ENCODE measurements at regions not wholly inside any gene's neighbourhood (a gene's known extent, or its start where the extent isn't known, plus 50 kb on each side); places are given as distances from the start of the nearest gene placed in this dataset.

GRCh38 chr4:31518796-31519250, 798.7 kb downstream of the PCDH7 start:
- H3K9ac ChIP-seq (ENCODE audit: low read length), result no peak overlapping the region
- H3K4me2 ChIP-seq (ENCODE audit: low read length), result peak overlapping the region; percentile 62
- BruUV-seq (replicated peaks), result no TSS peak
- H3K9me3 ChIP-seq (ENCODE audit: control insufficient read depth in 1 of 2, insufficient read depth in 1 of 2, low read depth in 1 of 2, low read length in 2 of 2), result no peaks in the 10 kb centered on the region
- no peak for TF ChIP-seq ELF1 (IDR thresholded peaks at IDR 0.05; ENCODE audit: borderline replicate concordance, low read depth)
- no peak for TF ChIP-seq REST (IDR thresholded peaks at IDR 0.05; ENCODE audit: low read depth)
- no peak for TF ChIP-seq RAD21 (IDR thresholded peaks at IDR 0.05; ENCODE audit: low read depth)
- TF ChIP-seq FOSL1 (IDR thresholded peaks at IDR 0.05; ENCODE audit: low read depth), result peak; percentile 85
- no peak for TF ChIP-seq MAX (IDR thresholded peaks at IDR 0.05)
- no peak; the same call in 1 of the 2 replicates for TF ChIP-seq ZFX (IDR thresholded peaks at IDR 0.05)
- TF ChIP-seq ZBTB33 (IDR thresholded peaks at IDR 0.05; ENCODE audit: extremely low read depth, insufficient replicate concordance, low read length), result no peak
- no peak for TF ChIP-seq POLR2AphosphoS5 (IDR thresholded peaks at IDR 0.05; ENCODE audit: low read depth, low read length)
- no peak for TF ChIP-seq YY1 (IDR thresholded peaks at IDR 0.05; ENCODE audit: extremely low read depth, insufficient replicate concordance, low read depth, low read length)
- TF ChIP-seq CEBPB (IDR thresholded peaks at IDR 0.05; ENCODE audit: low read depth), result peak; percentile 15; the same call in 1 of the 2 replicates
- peak; percentile 43; the same call in 1 of the 2 replicates for TF ChIP-seq SP1 (IDR thresholded peaks at IDR 0.05; ENCODE audit: low read depth)
- TF ChIP-seq SIN3A (IDR thresholded peaks at IDR 0.05; ENCODE audit: low read depth), result no peak
- peak; percentile 80 for TF ChIP-seq JUND (IDR thresholded peaks at IDR 0.05)
- TF ChIP-seq CBX3 (IDR thresholded peaks at IDR 0.05; ENCODE audit: low read depth), result peak; percentile 71; the same call in 1 of the 2 replicates
- TF ChIP-seq TCF7L2 (IDR thresholded peaks at IDR 0.05; ENCODE audit: borderline replicate concordance, extremely low read depth, insufficient read depth, insufficient read length), result peak; percentile 59
- H3K27me3 ChIP-seq (ENCODE audit: insufficient read depth, low read length), result no peaks in the 10 kb centered on the region
- no peaks in the 10 kb centered on the region for H4K20me1 ChIP-seq (ENCODE audit: insufficient read depth)
- H3K4me3 ChIP-seq (replicated peaks in 1 of 2; ENCODE audit: low read depth in 1 of 2, low read length in 2 of 2), result peak overlapping the region in 1 of 2 experiments; percentile 2; a peak in 2 of 4 replicates
- H3K36me3 ChIP-seq (ENCODE audit: control insufficient read depth in 1 of 2, insufficient read depth in 2 of 2, low read length in 2 of 2), result no peaks in the 10 kb centered on the region
- DNase-seq (ENCODE audit: low read depth, low spot score) (peak; percentile 48), ATAC-seq (peak; percentile 78)
- ChIA-PET POLR2A (no interaction called here), CTCF (no interaction called here), RAD21 (ENCODE audit: low non-redundant PET in 1 of 2, low total read pairs in 2 of 2, uncharacterized antibody in 2 of 2, unreplicated experiment in 2 of 2) (no interaction called here)
- H3K9me2 ChIP-seq (ENCODE audit: insufficient read depth), result no peaks in the 10 kb centered on the region; the same call in 1 of the 2 replicates
- peaks cover 12 to 15% of the 10 kb centered on the region in 2 experiments; a peak in 3 of 4 replicates for H3K4me1 ChIP-seq (ENCODE audit: control insufficient read depth in 1 of 2, insufficient read depth in 2 of 2, low read length in 2 of 2)
- intact Hi-C loops (cut with micrococcal nuclease), result no loop called here
- H3K27ac ChIP-seq (ENCODE audit: low read depth, low read length), result peak overlapping the region; percentile 74
- peak overlapping the region; percentile 94 for H2AFZ ChIP-seq (ENCODE audit: low read depth, low read length, poor library complexity, severe bottlenecking)
- no peaks in the 10 kb centered on the region for H3K79me2 ChIP-seq (ENCODE audit: insufficient read depth, low read length)

Data from HCT116 (cell line).